ENCODE measurements at regions not wholly inside any gene's neighbourhood (a gene's known extent, or its start where the extent isn't known, plus 50 kb on each side); places are given as distances from the start of the nearest gene placed in this dataset.

DNA sequence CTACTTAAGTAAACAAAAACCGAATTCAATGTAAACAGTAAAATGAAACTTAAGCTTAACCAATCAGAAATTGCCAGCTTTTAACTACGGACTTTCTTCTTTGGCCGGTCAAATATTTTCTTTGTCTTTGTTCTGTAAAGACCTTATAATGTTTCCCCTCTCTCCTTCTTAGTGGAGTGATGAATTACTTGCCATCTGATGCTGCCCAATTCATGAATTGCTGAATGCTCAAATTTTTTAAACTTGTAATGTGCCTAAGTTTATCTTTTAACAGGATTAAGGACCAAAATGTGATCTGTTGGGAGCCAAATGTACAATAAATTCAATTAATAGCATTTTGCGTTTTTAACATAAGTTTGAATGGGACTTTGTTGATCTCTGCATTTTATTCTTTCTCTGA is 345.8 kb upstream of the CBLB start:
- no peaks in the 10 kb centered on the region for H3K27me3 ChIP-seq (ENCODE audit: control insufficient read depth in 3 of 3, insufficient read depth in 3 of 3, low read length in 2 of 3)
- no peak overlapping the region for H3K27ac ChIP-seq (ENCODE audit: low read depth in 1 of 2, low read length in 1 of 2)
- H3K9ac ChIP-seq (ENCODE audit: insufficient read depth in 1 of 2, low read length in 2 of 2), result no peak overlapping the region
- no peaks in the 10 kb centered on the region for H3K9me3 ChIP-seq (ENCODE audit: control insufficient read depth in 4 of 4, insufficient read depth in 3 of 4, low read length in 3 of 4)
- 68 to 79% methylated on average over 4 of the region's 4 CpGs for WGBS, 2 donors
- TF ChIP-seq CTCF (IDR thresholded peaks at IDR 0.05; ENCODE audit: control extremely low read depth, extremely low read depth), result no peak
- peak in 1 of 3 donors; percentile 25 for DNase-seq
- H3K36me3 ChIP-seq (ENCODE audit: control insufficient read depth in 4 of 4, insufficient read depth in 4 of 4, low read length in 4 of 4), result no peaks in the 10 kb centered on the region
- peaks cover 0 to 5% (median 0%) of the 10 kb centered on the region in 5 donors for H3K4me1 ChIP-seq (ENCODE audit: control insufficient read depth in 5 of 5, insufficient read depth in 5 of 5, low read length in 5 of 5)
- H3K4me3 ChIP-seq, result no peak overlapping the region
- ATAC-seq (ENCODE audit: insufficient read depth, low FRiP score), result no peak

- H3K9ac ChIP-seq (ENCODE audit: insufficient read depth in 1 of 2, low read length in 2 of 2), result no peak overlapping the region
- no peaks in the 10 kb centered on the region for H3K36me3 ChIP-seq (ENCODE audit: control insufficient read depth in 4 of 4, insufficient read depth in 4 of 4, low read length in 4 of 4)
- no peaks in the 10 kb centered on the region for H3K9me3 ChIP-seq (ENCODE audit: control insufficient read depth in 4 of 4, insufficient read depth in 3 of 4, low read length in 3 of 4)
- no peak for TF ChIP-seq CTCF (IDR thresholded peaks at IDR 0.05; ENCODE audit: control extremely low read depth, extremely low read depth)
- no peaks in the 10 kb centered on the region for H3K27me3 ChIP-seq (ENCODE audit: control insufficient read depth in 3 of 3, insufficient read depth in 3 of 3, low read length in 2 of 3)
- no peak for ATAC-seq (ENCODE audit: insufficient read depth, low FRiP score)
- 88 to 96% methylated on average over 1 of the region's 1 CpG for WGBS, 2 donors
- DNase-seq, result no peak
- no peak overlapping the region for H3K4me3 ChIP-seq
- H3K4me1 ChIP-seq (ENCODE audit: control insufficient read depth in 5 of 5, insufficient read depth in 5 of 5, low read length in 5 of 5), result peaks cover 0 to 4% (median 0%) of the 10 kb centered on the region in 5 donors
- no peak overlapping the region for H3K27ac ChIP-seq (ENCODE audit: low read depth in 1 of 2, low read length in 1 of 2)
These were observed 346.2 kb upstream of the CBLB start for GRCh38 chr3:106215047-106215446.

DNA sequence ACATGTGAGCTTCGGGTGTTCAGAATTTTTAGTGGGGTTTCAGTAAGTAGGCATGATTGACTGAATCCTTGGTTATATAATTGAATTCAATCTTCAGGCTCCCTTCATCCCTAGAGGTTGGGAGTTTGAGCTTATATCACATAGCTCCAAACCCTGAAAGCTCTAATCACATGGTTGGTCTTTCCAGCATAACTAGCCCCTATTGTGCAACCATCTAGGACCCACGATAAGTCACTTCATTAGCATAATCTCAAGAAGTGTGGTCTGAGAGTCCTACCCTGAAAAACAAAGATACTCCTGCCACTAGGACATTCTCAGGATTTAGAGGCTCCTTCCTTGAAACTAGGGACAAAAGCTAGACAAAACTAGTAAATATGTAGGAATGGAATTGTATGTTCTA is 348.9 kb upstream of the CBLB start:
- Histone ChIP-seq H3K9me3 (ENCODE audit: control insufficient read depth in 4 of 4, insufficient read depth in 3 of 4, low read length in 3 of 4) (no peaks in the 10 kb centered on the region), H3K4me1 (ENCODE audit: control insufficient read depth in 5 of 5, insufficient read depth in 5 of 5, low read length in 5 of 5) (no peaks in the 10 kb centered on the region), H3K36me3 (ENCODE audit: control insufficient read depth in 4 of 4, insufficient read depth in 4 of 4, low read length in 4 of 4) (no peaks in the 10 kb centered on the region), H3K9ac (ENCODE audit: insufficient read depth in 1 of 2, low read length in 2 of 2) (no peak overlapping the region), H3K27ac (ENCODE audit: low read depth in 1 of 2, low read length in 1 of 2) (no peak overlapping the region), H3K4me3 (no peak overlapping the region), H3K27me3 (ENCODE audit: control insufficient read depth in 3 of 3, insufficient read depth in 3 of 3, low read length in 2 of 3) (no peaks in the 10 kb centered on the region)
- ATAC-seq (ENCODE audit: insufficient read depth, low FRiP score), result no peak
- WGBS, 2 donors, result 84 to 90% methylated on average over 2 of the region's 2 CpGs
- TF ChIP-seq CTCF (IDR thresholded peaks at IDR 0.05; ENCODE audit: control extremely low read depth, extremely low read depth), result no peak
- DNase-seq, result no peak

DNA sequence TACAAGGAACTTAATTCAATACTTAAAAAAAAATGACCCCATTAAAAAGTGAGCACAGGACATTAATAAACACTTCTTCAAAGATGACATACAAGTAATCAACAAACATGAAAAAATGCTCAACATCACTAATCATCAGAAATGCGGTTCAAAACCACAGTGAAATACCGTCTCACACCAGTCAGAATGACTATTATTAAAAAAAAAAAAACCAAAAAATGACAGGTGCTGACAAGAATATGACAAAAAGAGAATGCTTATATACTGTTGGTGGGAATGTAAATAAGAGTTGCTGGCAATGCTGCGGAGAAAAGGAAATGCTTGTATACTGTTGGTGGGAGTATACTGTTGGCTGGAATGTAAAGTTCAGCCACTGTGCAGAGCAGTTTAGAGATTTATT is 358.3 kb upstream of the CBLB start:
- ATAC-seq (ENCODE audit: insufficient read depth, low FRiP score) (no peak), DNase-seq (no peak)
- Histone ChIP-seq H3K36me3 (ENCODE audit: control insufficient read depth in 4 of 4, insufficient read depth in 4 of 4, low read length in 4 of 4) (no peaks in the 10 kb centered on the region), H3K27ac (ENCODE audit: low read depth in 1 of 2, low read length in 1 of 2) (no peak overlapping the region), H3K4me1 (ENCODE audit: control insufficient read depth in 5 of 5, insufficient read depth in 5 of 5, low read length in 5 of 5) (no peaks in the 10 kb centered on the region), H3K9ac (ENCODE audit: insufficient read depth in 1 of 2, low read length in 2 of 2) (no peak overlapping the region), H3K4me3 (no peak overlapping the region), H3K27me3 (ENCODE audit: control insufficient read depth in 3 of 3, insufficient read depth in 3 of 3, low read length in 2 of 3) (no peaks in the 10 kb centered on the region), H3K9me3 (ENCODE audit: control insufficient read depth in 4 of 4, insufficient read depth in 3 of 4, low read length in 3 of 4) (no peaks in the 10 kb centered on the region)
- 72 to 79% methylated on average over 3 of the region's 3 CpGs for WGBS, 2 donors
- TF ChIP-seq CTCF (IDR thresholded peaks at IDR 0.05; ENCODE audit: control extremely low read depth, extremely low read depth), result no peak
